Glutamatergic neuron (in vitro differentiated cells): ENCODE measurements at regions not wholly inside any gene's neighbourhood (a gene's known extent, or its start where the extent isn't known, plus 50 kb on each side); places are given as distances from the start of the nearest gene placed in this dataset.
"Not testable (repeated sequence)": the region's sequence is repeated elsewhere in the genome, so short reads cannot be mapped to it uniquely, and the experiment has no call there.

ENCODE experiments used
- DNase-seq: peaks from one replicate; pipeline ENCODE4 v3.0.0; 2022
- H3K27ac Mint-ChIP-seq: one replicate; pipeline ENCODE4 v1.8.0; 2020; ENCODE audit warnings: mild to moderate bottlenecking, mixed read lengths, inconsistent platforms; ENCODE audit not compliant: unreplicated experiment
- H3K27me3 Mint-ChIP-seq: one replicate; pipeline ENCODE4 v1.8.0; 2020; ENCODE audit warnings: mild to moderate bottlenecking, moderate library complexity, mixed read lengths, inconsistent platforms; ENCODE audit not compliant: unreplicated experiment
- H3K36me3 Mint-ChIP-seq: one replicate; pipeline ENCODE4 v1.8.0; 2020; ENCODE audit warnings: mild to moderate bottlenecking, mixed read lengths, inconsistent platforms; ENCODE audit not compliant: unreplicated experiment
- H3K4me1 Mint-ChIP-seq: one replicate; pipeline ENCODE4 v1.8.0; 2020; ENCODE audit warnings: mild to moderate bottlenecking, low read depth, mixed read lengths, inconsistent platforms; ENCODE audit not compliant: unreplicated experiment
- H3K4me3 Mint-ChIP-seq: one replicate; pipeline ENCODE4 v1.8.0; 2020; ENCODE audit warnings: mild to moderate bottlenecking, mixed read lengths, inconsistent platforms; ENCODE audit not compliant: unreplicated experiment
- H3K9me3 Mint-ChIP-seq: one replicate; pipeline ENCODE4 v1.8.0; 2020; ENCODE audit warnings: mild to moderate bottlenecking, moderate library complexity, mixed read lengths, inconsistent platforms; ENCODE audit not compliant: unreplicated experiment
- TF ChIP-seq, protein P1 (sequence below): fragments of 200-600 bp; sonication (generic); IDR thresholded peaks from one replicate; pipeline ENCODE4 v1.5.0; 2021; ENCODE audit not compliant: partially characterized antibody, unreplicated experiment

DNA sequence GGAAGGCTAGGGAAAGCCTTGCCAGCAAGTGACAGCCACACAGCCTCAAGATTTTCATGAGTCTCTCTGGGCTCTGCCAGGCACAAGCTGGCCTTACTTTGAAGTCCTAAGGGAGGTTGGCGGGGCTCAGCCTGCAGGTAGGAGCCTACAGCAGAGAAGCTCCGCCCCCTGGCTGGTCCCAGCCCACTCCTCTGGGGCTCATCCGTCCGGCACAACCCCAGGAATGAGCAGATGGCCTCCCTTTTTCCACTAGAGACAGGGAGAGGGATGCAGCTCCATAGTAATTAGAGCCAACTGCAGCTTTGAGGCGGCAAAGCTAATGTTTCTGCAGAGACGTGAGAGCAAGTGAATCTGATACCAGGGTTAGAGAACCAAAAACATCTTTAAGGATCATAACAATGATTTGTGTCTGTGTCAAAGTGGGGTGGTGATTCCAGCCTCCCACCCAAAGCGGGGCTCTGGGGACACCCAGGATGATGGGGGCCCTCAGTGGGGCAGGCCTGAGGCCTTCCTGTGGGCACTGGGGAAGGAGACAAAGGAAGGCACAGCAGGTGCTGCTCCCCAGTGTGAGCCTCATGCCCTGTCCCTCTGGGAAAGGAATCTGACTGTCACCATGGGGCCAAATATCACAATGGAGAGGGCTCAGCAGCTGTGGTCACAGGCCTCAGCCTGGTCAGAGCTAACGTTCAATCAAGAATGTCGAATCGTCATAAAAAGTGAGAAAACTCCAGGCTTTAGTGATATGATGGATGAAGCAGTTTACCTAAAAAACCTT, 61.5 kb downstream of the RBFOX3 start:
- H3K27me3 Mint-ChIP-seq: peaks cover 21% of the 10 kb centered on the region
- peak overlapping the region; percentile 99 for H3K27ac Mint-ChIP-seq
- peaks cover 21% of the 10 kb centered on the region for H3K9me3 Mint-ChIP-seq
- peaks cover 13% of the 10 kb centered on the region for H3K36me3 Mint-ChIP-seq
- H3K4me3 Mint-ChIP-seq: peak overlapping the region; percentile 69
- peak; percentile 73 for DNase-seq
- TF ChIP-seq, protein P1, sequence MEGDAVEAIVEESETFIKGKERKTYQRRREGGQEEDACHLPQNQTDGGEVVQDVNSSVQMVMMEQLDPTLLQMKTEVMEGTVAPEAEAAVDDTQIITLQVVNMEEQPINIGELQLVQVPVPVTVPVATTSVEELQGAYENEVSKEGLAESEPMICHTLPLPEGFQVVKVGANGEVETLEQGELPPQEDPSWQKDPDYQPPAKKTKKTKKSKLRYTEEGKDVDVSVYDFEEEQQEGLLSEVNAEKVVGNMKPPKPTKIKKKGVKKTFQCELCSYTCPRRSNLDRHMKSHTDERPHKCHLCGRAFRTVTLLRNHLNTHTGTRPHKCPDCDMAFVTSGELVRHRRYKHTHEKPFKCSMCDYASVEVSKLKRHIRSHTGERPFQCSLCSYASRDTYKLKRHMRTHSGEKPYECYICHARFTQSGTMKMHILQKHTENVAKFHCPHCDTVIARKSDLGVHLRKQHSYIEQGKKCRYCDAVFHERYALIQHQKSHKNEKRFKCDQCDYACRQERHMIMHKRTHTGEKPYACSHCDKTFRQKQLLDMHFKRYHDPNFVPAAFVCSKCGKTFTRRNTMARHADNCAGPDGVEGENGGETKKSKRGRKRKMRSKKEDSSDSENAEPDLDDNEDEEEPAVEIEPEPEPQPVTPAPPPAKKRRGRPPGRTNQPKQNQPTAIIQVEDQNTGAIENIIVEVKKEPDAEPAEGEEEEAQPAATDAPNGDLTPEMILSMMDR: no peak
- peaks cover 39% of the 10 kb centered on the region for H3K4me1 Mint-ChIP-seq

DNA sequence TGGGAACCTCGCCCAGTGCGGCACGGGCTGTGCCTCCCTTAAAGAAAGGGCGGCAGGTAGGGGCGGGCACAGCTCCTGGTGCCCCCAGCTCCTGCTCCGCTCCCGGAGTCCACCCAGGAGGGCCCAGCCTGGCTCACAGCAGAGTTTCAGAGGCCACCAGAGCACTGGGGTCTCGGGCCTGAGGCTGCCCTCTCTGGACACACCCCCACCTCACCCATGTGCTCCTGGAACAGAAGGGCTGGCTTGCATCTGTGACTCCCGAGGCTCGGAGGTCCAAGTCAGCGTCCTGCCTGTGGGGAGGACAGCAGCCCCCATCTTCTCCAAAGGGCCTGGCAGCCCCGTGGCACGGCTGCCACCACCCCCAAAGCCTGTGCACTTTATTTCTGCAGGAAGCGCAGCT, 62.7 kb downstream of the RBFOX3 start:
- peaks cover 19% of the 10 kb centered on the region for H3K27me3 Mint-ChIP-seq
- H3K36me3 Mint-ChIP-seq: peaks cover 13% of the 10 kb centered on the region
- no peak for DNase-seq
- peaks cover 24% of the 10 kb centered on the region for H3K9me3 Mint-ChIP-seq
- TF ChIP-seq, protein P1: no peak
- peaks cover 43% of the 10 kb centered on the region for H3K4me1 Mint-ChIP-seq
- no peak overlapping the region for H3K4me3 Mint-ChIP-seq
- H3K27ac Mint-ChIP-seq: no peak overlapping the region

- TF ChIP-seq, protein P1: no peak
- no peak overlapping the region for H3K27ac Mint-ChIP-seq
- peaks cover 24% of the 10 kb centered on the region for H3K9me3 Mint-ChIP-seq
- peaks cover 43% of the 10 kb centered on the region for H3K4me1 Mint-ChIP-seq
- H3K4me3 Mint-ChIP-seq: no peak overlapping the region
- peaks cover 13% of the 10 kb centered on the region for H3K36me3 Mint-ChIP-seq
- no peak for DNase-seq
- peaks cover 19% of the 10 kb centered on the region for H3K27me3 Mint-ChIP-seq
Measured at GRCh38 chr17:79547586-79547985, 63.3 kb downstream of the RBFOX3 start.

DNA sequence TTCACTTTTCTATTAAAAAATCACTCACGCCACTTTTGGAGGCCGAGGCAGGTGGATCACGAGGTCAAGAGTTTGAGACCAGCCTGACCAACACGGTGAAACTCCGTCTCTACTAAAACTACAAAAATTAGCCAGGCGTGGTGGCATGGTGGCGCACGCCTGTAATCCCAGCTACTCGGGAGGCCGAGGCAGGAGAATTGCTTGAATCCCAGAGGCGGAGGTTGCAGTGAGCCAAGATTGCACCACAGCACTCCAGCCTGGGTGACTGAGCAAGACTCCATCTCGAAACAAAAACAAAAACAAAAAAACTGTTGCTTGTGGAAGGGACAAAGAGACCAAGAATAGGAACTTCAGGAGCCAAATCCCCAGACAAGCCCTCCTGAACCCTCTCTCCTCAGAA, 63.7 kb downstream of the RBFOX3 start:
- not testable (repeated sequence) for H3K4me3 Mint-ChIP-seq, H3K27ac Mint-ChIP-seq, DNase-seq
- H3K27me3 Mint-ChIP-seq: peaks cover 19% of the 10 kb centered on the region
- peaks cover 43% of the 10 kb centered on the region for H3K4me1 Mint-ChIP-seq
- peaks cover 24% of the 10 kb centered on the region for H3K9me3 Mint-ChIP-seq
- H3K36me3 Mint-ChIP-seq: peaks cover 13% of the 10 kb centered on the region

- Mint-ChIP-seq H3K4me1 (peaks cover 50% of the 10 kb centered on the region), H3K27me3 (peaks cover 17% of the 10 kb centered on the region), H3K36me3 (peaks cover 7% of the 10 kb centered on the region), H3K4me3 (peak overlapping the region; percentile 28), H3K27ac (peak overlapping the region; percentile 36), H3K9me3 (peaks cover 24% of the 10 kb centered on the region)
- TF ChIP-seq, protein P1: no peak
- no peak for DNase-seq
Measured at GRCh38 chr17:79546386-79546785, 64.5 kb downstream of the RBFOX3 start.
